PC-9 (cell line): ENCODE measurements at regions not wholly inside any gene's neighbourhood (a gene's known extent, or its start where the extent isn't known, plus 50 kb on each side); places are given as distances from the start of the nearest gene placed in this dataset.

ENCODE experiments used
- CTCF ChIP-seq: fragments of 200-600 bp; sonication (generic); conservative IDR thresholded peaks from 2 replicates; pipeline ENCODE4 v1.6.1; 2017; ENCODE audit warnings: mixed run types, antibody characterized with exemption, mild to moderate bottlenecking, moderate library complexity
- EZH2 ChIP-seq: fragments of 200-600 bp; sonication (generic); IDR thresholded peaks from 2 replicates; pipeline ENCODE4 v1.8.0; 2017; ENCODE audit warnings: antibody characterized with exemption, low read depth

GRCh38 chr15:39153716-39154115, 427.2 kb upstream of the THBS1 start:
- TF ChIP-seq EZH2 (no peak), CTCF (no peak)
